ENCODE measurements at regions not wholly inside any gene's neighbourhood (a gene's known extent, or its start where the extent isn't known, plus 50 kb on each side); places are given as distances from the start of the nearest gene placed in this dataset.
"Not testable (repeated sequence)": the region's sequence is repeated elsewhere in the genome, so short reads cannot be mapped to it uniquely, and the experiment has no call there.

DNA sequence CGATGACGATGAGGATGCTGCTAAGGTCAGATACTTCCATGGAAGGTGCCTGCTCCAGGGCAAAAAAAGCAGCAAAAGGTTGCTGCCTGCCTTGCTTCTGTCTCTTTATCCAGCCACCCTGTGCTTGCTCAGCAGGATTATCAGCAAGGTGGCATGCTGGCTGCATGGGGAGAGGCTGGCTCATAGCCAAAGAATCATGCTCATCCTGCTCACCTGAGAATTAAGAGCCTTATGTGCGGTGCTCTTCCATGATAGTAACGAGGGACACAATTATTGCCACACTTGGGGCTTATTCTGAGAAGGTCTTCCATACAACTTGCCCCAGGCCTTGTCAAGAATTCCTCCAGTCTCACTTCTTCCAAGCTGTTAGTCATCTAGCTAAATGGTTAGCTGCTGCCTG is 60.4 kb upstream of the SEC11C start:
- intact Hi-C loops (cut with DNase I; ENCODE audit: low total_unique reads): no loop called here
- no peak for DNase-seq (ENCODE audit: low spot score in 2 of 2)
- 66 to 71% methylated on average over 4 of the region's 4 CpGs for WGBS, 2 donors
- TF ChIP-seq POLR2A (IDR thresholded peaks at IDR 0.05) (no peak), CTCF (IDR thresholded peaks at IDR 0.05) (no peak)
- no peak overlapping the region for H3K4me3 ChIP-seq (ENCODE audit: low read depth, poor library complexity, severe bottlenecking)

DNA sequence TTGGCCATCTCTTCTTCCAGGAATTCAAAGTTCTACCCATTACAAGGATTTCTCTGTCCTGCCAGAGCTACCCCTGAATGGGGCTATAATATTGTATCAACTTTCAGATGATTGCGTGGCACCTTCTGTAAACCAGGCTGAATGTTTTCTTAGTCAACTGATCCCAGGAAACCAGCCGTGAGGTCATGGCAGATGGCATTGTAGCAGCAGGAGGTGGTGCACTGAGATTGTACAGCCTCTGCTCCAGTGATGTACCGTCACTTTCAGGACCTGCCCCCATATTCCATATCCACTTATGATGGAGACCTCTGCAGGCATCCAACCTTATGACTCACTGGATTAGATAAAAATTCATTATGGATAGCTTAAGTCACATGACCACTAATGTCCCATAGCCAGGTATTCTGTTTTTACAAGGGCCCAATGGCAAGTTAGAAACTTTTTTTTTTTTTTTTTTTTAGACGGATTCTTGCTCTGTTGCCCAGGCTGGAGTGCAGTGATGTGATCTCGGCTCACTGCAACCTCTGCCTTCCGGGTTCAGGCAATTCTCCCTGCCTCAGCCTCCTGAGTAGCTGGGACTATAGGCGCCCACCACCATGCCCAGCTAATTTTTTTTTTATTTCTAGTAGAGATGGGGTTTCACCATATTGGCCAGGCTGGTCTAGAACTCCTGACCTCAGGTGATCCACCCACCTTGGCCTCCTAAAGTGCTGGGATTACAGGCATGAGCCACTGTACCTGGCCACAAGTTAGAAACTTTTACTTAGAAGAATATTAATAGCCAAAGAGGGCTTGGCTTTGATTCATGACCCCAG is 59.8 kb upstream of the SEC11C start:
- DNase-seq (ENCODE audit: low spot score in 2 of 2); H3K4me3 ChIP-seq (ENCODE audit: low read depth, poor library complexity, severe bottlenecking); intact Hi-C loops (cut with DNase I; ENCODE audit: low total_unique reads): not testable (repeated sequence)
- 94% methylated on average over 7 of the region's 7 CpGs for WGBS, 2 donors

- no peak overlapping the region for H3K4me3 ChIP-seq (ENCODE audit: low read depth, poor library complexity, severe bottlenecking)
- no peak for DNase-seq (ENCODE audit: low spot score in 2 of 2)
- intact Hi-C loops (cut with DNase I; ENCODE audit: low total_unique reads): no loop called here
- TF ChIP-seq POLR2A (IDR thresholded peaks at IDR 0.05) (no peak), CTCF (IDR thresholded peaks at IDR 0.05) (no peak)
- 70 to 75% methylated on average over 10 of the region's 10 CpGs for WGBS, 2 donors
Observed at GRCh38 chr18:59083136-59083818, 56.4 kb upstream of the SEC11C start.

GRCh38 chr18:59085126-59085794 is 54.4 kb upstream of the SEC11C start:
- H3K4me3 ChIP-seq (ENCODE audit: low read depth, poor library complexity, severe bottlenecking): no peak overlapping the region
- 88 to 96% methylated on average over 3 of the region's 3 CpGs for WGBS, 2 donors
- DNase-seq (ENCODE audit: low spot score in 2 of 2): no peak
- intact Hi-C loops (cut with DNase I; ENCODE audit: low total_unique reads): no loop called here
- TF ChIP-seq POLR2A (IDR thresholded peaks at IDR 0.05): no peak
- no peak for TF ChIP-seq CTCF (IDR thresholded peaks at IDR 0.05)

GRCh38 chr18:59085797-59086196 is 53.9 kb upstream of the SEC11C start:
- WGBS, 2 donors: 88 to 93% methylated on average over 1 of the region's 1 CpG
- intact Hi-C loops (cut with DNase I; ENCODE audit: low total_unique reads): no loop called here
- DNase-seq (ENCODE audit: low spot score in 2 of 2): no peak
- no peak overlapping the region for H3K4me3 ChIP-seq (ENCODE audit: low read depth, poor library complexity, severe bottlenecking)
- TF ChIP-seq POLR2A (IDR thresholded peaks at IDR 0.05) (no peak), CTCF (IDR thresholded peaks at IDR 0.05) (no peak)

DNA sequence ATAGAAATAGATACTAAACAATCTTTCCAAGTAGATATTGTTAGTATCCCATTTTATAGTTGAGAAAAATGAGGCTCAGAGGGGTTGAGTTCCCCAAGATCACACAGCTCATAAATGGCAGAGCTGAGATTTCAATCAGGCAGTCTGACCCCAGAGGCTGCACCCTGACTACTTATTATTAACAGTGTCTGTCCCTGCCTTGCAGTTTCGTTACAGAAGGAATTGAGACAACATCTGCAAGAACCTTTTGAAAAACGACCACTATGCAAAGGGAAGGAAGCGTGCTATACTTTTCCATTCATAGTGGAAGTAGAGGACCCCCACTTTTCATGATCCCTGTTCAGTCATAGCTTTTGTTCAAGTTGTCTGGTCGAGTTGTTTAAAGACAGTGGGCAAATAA is 53.2 kb upstream of the SEC11C start:
- TF ChIP-seq POLR2A (IDR thresholded peaks at IDR 0.05): no peak
- TF ChIP-seq CTCF (IDR thresholded peaks at IDR 0.05): no peak
- no peak for DNase-seq (ENCODE audit: low spot score in 2 of 2)
- H3K4me3 ChIP-seq (ENCODE audit: low read depth, poor library complexity, severe bottlenecking): no peak overlapping the region
- intact Hi-C loops (cut with DNase I; ENCODE audit: low total_unique reads): no loop called here
- 58 to 68% methylated on average over 4 of the region's 4 CpGs for WGBS, 2 donors
